ENCODE measurements at regions not wholly inside any gene's neighbourhood (a gene's known extent, or its start where the extent isn't known, plus 50 kb on each side); places are given as distances from the start of the nearest gene placed in this dataset.

GRCh38 chr4:24251589-24251988 is 332.8 kb downstream of the DHX15 start:
- H3K4me1 ChIP-seq (replicated peaks in 1 of 2; ENCODE audit: control insufficient read depth in 2 of 2, insufficient read depth in 2 of 2, low read length in 2 of 2) = no peaks in the 10 kb centered on the region
- H3K27me3 ChIP-seq (ENCODE audit: control insufficient read depth in 2 of 2, insufficient read depth in 2 of 2, low read length in 2 of 2) = no peaks in the 10 kb centered on the region
- H3K4me3 ChIP-seq = no peak overlapping the region
- H3K4me2 ChIP-seq (ENCODE audit: insufficient read depth, low read length) = no peak overlapping the region
- no peaks in the 10 kb centered on the region for H4K20me1 ChIP-seq (replicated peaks; ENCODE audit: control insufficient read depth, insufficient read depth, low read length)
- H3K27ac ChIP-seq (ENCODE audit: extremely low read depth, low read depth, low read length) = no peak overlapping the region
- no peaks in the 10 kb centered on the region for H3K36me3 ChIP-seq (ENCODE audit: control insufficient read depth, insufficient read depth, low read length)
- no TSS peak for BruUV-seq (replicated peaks)
- ATAC-seq (no peak), DNase-seq (ENCODE audit: extremely low read depth in 1 of 4, low spot score in 3 of 4) (no peak), FAIRE-seq (no peak)
- 0% methylated on average over 2 of the region's 2 CpGs for WGBS (ENCODE audit: insufficient coverage, low coverage, missing lambda C conversion rate)
- H3K9ac ChIP-seq (ENCODE audit: insufficient read depth in 1 of 2, low read depth in 2 of 2, low read length in 2 of 2) = no peak overlapping the region
- no peak overlapping the region for H2AFZ ChIP-seq (ENCODE audit: low read depth, low read length)
- H3K9me3 ChIP-seq (replicated peaks; ENCODE audit: control insufficient read depth, insufficient read depth, low read depth, low read length) = no peaks in the 10 kb centered on the region
- H3K79me2 ChIP-seq (ENCODE audit: control insufficient read depth, insufficient read depth, low read length) = no peaks in the 10 kb centered on the region
- no peaks in the 10 kb centered on the region for H3K9me1 ChIP-seq (ENCODE audit: control insufficient read depth, insufficient read depth, low read length)
- no peak for TF ChIP-seq NFIX (CRISPR knock-in tag; IDR thresholded peaks at IDR 0.05; ENCODE audit: low read depth)
- TF ChIP-seq DACH1 (IDR thresholded peaks at IDR 0.05; ENCODE audit: partially characterized antibody) = peak; percentile 79
- ChIA-PET CTCF (ENCODE audit: low intra/inter-chr PET ratio) (no interaction called here), POLR2A (interaction anchor here (1.0 kb wide), 1 partner anchor 9 kb away, joined by 3 read pairs; no protein-coding TSS in a partner anchor)
- intact Hi-C loops (cut with micrococcal nuclease) = no loop called here
- in situ Hi-C loops (cut with MboI) = no loop called here

- in situ Hi-C loops (cut with MboI) = no loop called here
- WGBS (ENCODE audit: insufficient coverage, low coverage, missing lambda C conversion rate) = 0% methylated on average over 5 of the region's 5 CpGs
- H3K4me1 ChIP-seq (replicated peaks in 1 of 2; ENCODE audit: control insufficient read depth in 2 of 2, insufficient read depth in 2 of 2, low read length in 2 of 2) = no peaks in the 10 kb centered on the region
- H2AFZ ChIP-seq (ENCODE audit: low read depth, low read length) = no peak overlapping the region
- DNase-seq (ENCODE audit: extremely low read depth in 1 of 4, low spot score in 3 of 4) (no peak), FAIRE-seq (no peak), ATAC-seq (no peak)
- ChIA-PET POLR2A (no interaction called here), CTCF (ENCODE audit: low intra/inter-chr PET ratio) (no interaction called here)
- TF ChIP-seq ZNF644 (tag; IDR thresholded peaks at IDR 0.05; ENCODE audit: low read depth) = no peak
- no peak for TF ChIP-seq STAT5B (CRISPR knock-in tag; IDR thresholded peaks at IDR 0.05)
- no peak for TF ChIP-seq ZNF41 (CRISPR knock-in tag; conservative IDR thresholded peaks at IDR 0.05)
- TF ChIP-seq ZNF282 (CRISPR knock-in tag; IDR thresholded peaks at IDR 0.05) = no peak
- TF ChIP-seq POU5F1 (IDR thresholded peaks at IDR 0.05; ENCODE audit: borderline replicate concordance, low read depth, low read length, partially characterized antibody) = no peak
- H4K20me1 ChIP-seq (replicated peaks; ENCODE audit: control insufficient read depth, insufficient read depth, low read length) = no peaks in the 10 kb centered on the region
- no peak overlapping the region for H3K4me3 ChIP-seq
- no peaks in the 10 kb centered on the region for H3K9me3 ChIP-seq (replicated peaks; ENCODE audit: control insufficient read depth, insufficient read depth, low read depth, low read length)
- BruUV-seq (replicated peaks) = no TSS peak
- intact Hi-C loops (cut with micrococcal nuclease) = no loop called here
- H3K9ac ChIP-seq (ENCODE audit: insufficient read depth in 1 of 2, low read depth in 2 of 2, low read length in 2 of 2) = no peak overlapping the region
- H3K36me3 ChIP-seq (ENCODE audit: control insufficient read depth, insufficient read depth, low read length) = no peaks in the 10 kb centered on the region
- no peaks in the 10 kb centered on the region for H3K9me1 ChIP-seq (ENCODE audit: control insufficient read depth, insufficient read depth, low read length)
- H3K27me3 ChIP-seq (ENCODE audit: control insufficient read depth in 2 of 2, insufficient read depth in 2 of 2, low read length in 2 of 2) = no peaks in the 10 kb centered on the region
- H3K79me2 ChIP-seq (ENCODE audit: control insufficient read depth, insufficient read depth, low read length) = no peaks in the 10 kb centered on the region
- no peak overlapping the region for H3K4me2 ChIP-seq (ENCODE audit: insufficient read depth, low read length)
- H3K27ac ChIP-seq (ENCODE audit: extremely low read depth, low read depth, low read length) = no peak overlapping the region
Measured at GRCh38 chr4:24249972-24250371, 334.4 kb downstream of the DHX15 start.
